GM12878 (cell line): ENCODE measurements at regions not wholly inside any gene's neighbourhood (a gene's known extent, or its start where the extent isn't known, plus 50 kb on each side); places are given as distances from the start of the nearest gene placed in this dataset.

Experiments
- BCLAF1 ChIP-seq: fragments of 450-650 bp; IDR thresholded peaks from 2 replicates; pipeline ENCODE4 v1.6.1; 2017; ENCODE audit warnings: antibody characterized with exemption, mild to moderate bottlenecking, moderate library complexity
- CEBPB ChIP-seq, 2 experiments: fragments of 150-350 bp in 1 of 2; IDR thresholded peaks; 2 replicates each; pipeline ENCODE4 v1.6.1; 2012 to 2014; ENCODE audit warnings: low read depth in 2 of 2, low read length in 2 of 2, borderline replicate concordance in 1 of 2, inconsistent platforms in 1 of 2
- CTCF ChIP-seq, 3 experiments: IDR thresholded peaks in 2 of 3; conservative IDR thresholded peaks in 1 of 3; 2 replicates each; pipeline ENCODE4 v1.5.1; 2011; ENCODE audit warnings: low read depth in 3 of 3, low read length in 3 of 3, mild to moderate bottlenecking in 3 of 3, control low read depth in 2 of 3, moderate library complexity in 2 of 3, inconsistent platforms in 1 of 3, mixed read lengths in 1 of 3; ENCODE audit not compliant: control insufficient read depth in 2 of 3, insufficient read depth in 1 of 3; ENCODE audit errors: extremely low read depth in 1 of 3
- FOXK2 ChIP-seq: fragments of 450-650 bp; IDR thresholded peaks from 2 replicates; pipeline ENCODE4 v1.6.1; 2017; ENCODE audit warnings: mild to moderate bottlenecking, moderate library complexity
- HDGF ChIP-seq: fragments of 450-650 bp; IDR thresholded peaks from 2 replicates; pipeline ENCODE4 v1.6.1; 2016; ENCODE audit warnings: antibody characterized with exemption
- JUND ChIP-seq: IDR thresholded peaks from 2 replicates; pipeline ENCODE4 v1.6.1; 2012; ENCODE audit warnings: low read depth, mild to moderate bottlenecking, low read length, improper control_type of control experiment, moderate library complexity
- MTA3 ChIP-seq: IDR thresholded peaks from 2 replicates; pipeline ENCODE4 v1.6.1; 2012; ENCODE audit warnings: low read length, inconsistent platforms, borderline replicate concordance
- PKNOX1 ChIP-seq: fragments of 450-650 bp; IDR thresholded peaks from 2 replicates; pipeline ENCODE4 v1.6.1; 2016; ENCODE audit warnings: mild to moderate bottlenecking
- POLR2A ChIP-seq: IDR thresholded peaks from 2 replicates; pipeline ENCODE4 v1.6.1; 2011; ENCODE audit warnings: low read depth, mild to moderate bottlenecking, low read length
- RAD51 ChIP-seq: fragments of 450-650 bp; IDR thresholded peaks from 2 replicates; pipeline ENCODE4 v1.6.1; 2016; ENCODE audit warnings: moderate library complexity, mild to moderate bottlenecking, inconsistent platforms
- REST ChIP-seq: IDR thresholded peaks from 2 replicates; pipeline ENCODE4 v1.6.1; 2012; ENCODE audit warnings: mild to moderate bottlenecking, low read depth, low read length
- SMC3 ChIP-seq: IDR thresholded peaks from 2 replicates; pipeline ENCODE4 v1.6.1; 2011; ENCODE audit warnings: low read length, improper control_type of control experiment, borderline replicate concordance
- SP1 ChIP-seq: IDR thresholded peaks from one replicate; pipeline ENCODE4 v1.6.1; 2011; ENCODE audit warnings: low read depth, low read length
- USF1 ChIP-seq: IDR thresholded peaks from 2 replicates; pipeline ENCODE4 v1.6.1; 2011; ENCODE audit warnings: borderline replicate concordance, low read depth, mild to moderate bottlenecking, moderate library complexity, mixed read lengths, low read length; ENCODE audit not compliant: insufficient read depth; ENCODE audit errors: extremely low read length

- TF ChIP-seq REST (no peak), HDGF (no peak), CTCF (IDR thresholded peaks at IDR 0.05 in 2 of 3, conservative IDR thresholded peaks at IDR 0.05 in 1 of 3; ENCODE audit: control insufficient read depth in 2 of 3, extremely low read depth in 1 of 3, insufficient read depth in 1 of 3, low read depth in 3 of 3, low read length in 3 of 3) (no peak), CEBPB (IDR thresholded peaks at IDR 0.05; ENCODE audit: borderline replicate concordance in 1 of 2, low read depth in 2 of 2, low read length in 2 of 2) (no peak), BCLAF1 (no peak), SP1 (no peak), POLR2A (no peak), MTA3 (no peak), PKNOX1 (no peak), JUND (no peak), SMC3 (no peak), RAD51 (no peak), FOXK2 (no peak), USF1 (no peak)
Measured at GRCh38 chr10:1874533-1874932, 137.2 kb upstream of the ADARB2 start.
